CD4-positive, alpha-beta T cell treated with Interferon gamma for 1 hour (primary cell): ENCODE measurements at regions not wholly inside any gene's neighbourhood (a gene's known extent, or its start where the extent isn't known, plus 50 kb on each side); places are given as distances from the start of the nearest gene placed in this dataset.

ENCODE experiments used
- DNase-seq: peaks from one replicate; pipeline ENCODE4 v3.0.0-alpha.2; 2020

DNA sequence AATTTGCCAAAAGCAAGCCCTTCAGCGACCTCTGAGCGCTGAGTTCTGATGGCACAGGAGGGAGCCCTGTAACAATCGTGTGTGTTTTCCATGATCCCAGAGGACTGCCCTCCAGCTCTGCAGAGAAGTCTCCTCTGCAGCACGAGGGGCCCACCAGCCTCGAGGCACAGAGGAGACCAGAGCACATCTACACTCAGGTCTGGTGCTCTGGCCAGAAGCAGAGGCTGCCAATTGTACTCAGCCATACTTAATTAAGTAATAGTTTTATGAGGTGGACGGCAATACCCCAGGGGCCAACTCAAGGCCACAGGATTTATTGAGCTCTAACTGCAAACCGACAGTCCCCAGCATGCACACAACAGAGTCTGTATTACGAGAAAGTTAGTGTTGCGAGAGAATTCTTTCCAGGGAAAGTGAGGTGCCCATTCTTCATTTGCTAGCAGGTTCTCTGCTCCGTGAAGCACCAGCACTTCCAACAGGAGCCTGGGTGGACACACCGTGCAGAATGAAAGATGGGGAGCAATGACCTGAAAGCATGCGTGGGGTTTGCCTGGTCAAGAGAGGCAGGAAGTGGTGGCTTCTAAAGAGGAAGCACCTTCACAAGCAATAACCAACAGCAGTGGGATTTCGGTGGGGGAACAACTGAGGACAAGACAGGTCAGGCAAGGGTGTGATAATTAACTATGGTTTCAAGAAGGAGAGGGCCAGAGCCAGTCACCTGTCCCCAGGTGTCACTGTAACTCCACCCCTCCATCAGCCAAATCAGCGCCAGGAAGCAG lies 92.8 kb upstream of the FOXC1 start:
- no peak for DNase-seq

DNA sequence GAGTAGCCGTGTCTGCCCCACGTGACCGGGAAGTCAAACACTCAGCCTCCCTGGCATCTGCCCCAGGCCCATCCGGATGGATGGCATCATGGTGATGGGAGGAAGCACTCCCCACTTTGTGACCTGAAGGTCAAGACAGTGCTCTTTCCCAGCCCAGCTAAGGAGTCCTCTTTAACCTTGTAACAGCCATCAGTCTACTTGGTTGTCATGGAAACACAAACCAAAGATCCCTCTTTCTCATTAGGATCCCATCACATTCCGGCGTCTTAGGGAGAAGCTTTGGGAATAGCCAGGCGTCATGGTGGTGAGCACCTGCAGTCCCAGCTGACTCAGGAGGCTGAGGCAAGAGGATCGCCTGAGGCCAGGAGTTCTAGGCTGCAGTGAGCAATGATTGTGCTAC lies 90.9 kb upstream of the FOXC1 start:
- DNase-seq = no peak

DNA sequence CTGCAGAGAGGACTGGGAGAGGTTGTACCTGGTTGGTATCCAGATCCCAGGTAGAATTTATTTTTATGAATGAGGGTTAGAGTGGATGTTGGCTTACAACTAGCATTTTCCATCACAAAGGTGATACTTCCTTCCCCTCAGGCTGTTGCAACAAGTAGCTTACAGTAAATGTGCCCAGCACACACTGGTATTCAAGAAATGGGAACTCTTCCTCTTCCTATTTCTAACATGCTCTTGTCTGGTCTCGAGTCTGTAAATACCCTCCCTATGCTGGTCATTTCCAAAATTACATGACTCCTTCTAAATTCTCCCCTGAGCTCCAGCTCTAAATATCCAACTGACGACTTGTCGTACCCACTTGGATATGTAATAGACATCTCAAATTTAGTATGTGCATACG lies 90.1 kb upstream of the FOXC1 start:
- no peak for DNase-seq

DNA sequence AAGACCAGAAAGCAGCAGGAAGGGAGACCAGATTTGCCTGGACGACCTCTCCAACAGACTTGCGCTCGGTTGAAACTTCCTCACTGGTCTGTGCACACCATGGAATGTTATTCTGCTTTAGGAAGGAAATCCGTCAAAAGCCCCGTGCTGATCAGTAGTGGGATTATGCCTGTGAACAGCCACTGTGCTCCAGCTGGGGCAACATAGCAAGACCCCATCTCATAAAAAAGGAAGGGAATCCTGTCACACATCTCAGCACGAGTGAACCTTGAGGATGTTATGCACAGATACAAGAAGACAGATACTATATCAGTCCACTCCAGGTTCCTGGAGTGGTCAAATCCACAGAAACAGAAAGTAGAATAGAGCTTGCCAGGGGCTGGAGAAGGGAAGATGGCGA lies 86.9 kb upstream of the FOXC1 start:
- DNase-seq = no peak

DNA sequence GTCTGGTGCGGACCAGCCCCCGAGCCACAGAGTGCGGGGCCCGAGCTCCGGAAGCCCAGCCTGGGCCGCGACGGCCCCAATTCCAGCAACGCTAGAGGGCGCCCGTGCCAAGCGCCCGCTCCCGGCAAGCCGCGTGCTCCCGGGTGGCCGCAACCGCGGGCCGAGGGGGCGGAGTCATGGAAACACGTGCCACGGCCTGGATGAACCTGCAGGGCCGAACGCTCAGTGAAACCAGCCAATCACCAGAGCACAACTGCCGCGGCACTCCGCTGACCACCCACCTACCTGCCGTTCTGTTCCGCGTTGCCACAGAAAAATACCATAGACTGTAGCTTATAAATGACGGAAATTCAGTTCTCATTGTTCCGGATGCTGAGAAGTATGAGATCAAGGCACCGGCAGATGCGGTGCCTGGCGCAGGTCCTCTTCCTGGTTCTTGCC lies 85.7 kb upstream of the FOXC1 start:
- peak; percentile 76 for DNase-seq

DNA sequence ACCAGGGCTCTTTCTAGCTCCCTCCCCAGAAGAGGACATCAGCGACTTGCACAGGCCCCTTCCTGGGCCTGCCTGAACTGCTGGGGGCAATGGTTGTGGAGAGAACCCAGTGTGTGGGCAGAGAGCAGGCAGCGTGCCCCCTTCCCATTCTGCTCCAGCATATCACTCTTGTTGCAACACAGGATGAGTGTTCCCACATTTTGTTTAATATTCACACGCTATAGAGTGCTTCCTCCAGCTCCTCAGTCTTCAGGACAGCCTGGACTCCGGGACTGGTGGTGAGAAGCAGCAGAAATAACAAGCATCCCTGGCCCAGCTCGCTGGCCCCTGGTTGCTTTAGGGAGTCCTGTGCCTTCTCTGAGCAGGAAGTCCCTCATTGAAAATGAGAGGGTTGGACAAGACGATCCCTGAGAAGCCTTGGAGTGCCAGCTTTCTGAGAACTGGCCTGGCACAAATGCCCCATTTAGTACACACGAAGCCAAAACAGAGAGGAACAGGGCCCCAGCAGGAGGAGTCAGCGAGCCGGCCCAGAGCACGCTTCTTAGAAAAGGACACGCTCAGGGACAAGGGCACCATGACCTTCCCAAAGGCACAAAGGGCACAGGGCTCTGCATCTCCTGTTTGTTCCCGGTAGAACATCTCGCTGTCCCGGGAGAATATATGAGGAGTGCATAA lies 84.2 kb upstream of the FOXC1 start:
- DNase-seq = no peak

DNA sequence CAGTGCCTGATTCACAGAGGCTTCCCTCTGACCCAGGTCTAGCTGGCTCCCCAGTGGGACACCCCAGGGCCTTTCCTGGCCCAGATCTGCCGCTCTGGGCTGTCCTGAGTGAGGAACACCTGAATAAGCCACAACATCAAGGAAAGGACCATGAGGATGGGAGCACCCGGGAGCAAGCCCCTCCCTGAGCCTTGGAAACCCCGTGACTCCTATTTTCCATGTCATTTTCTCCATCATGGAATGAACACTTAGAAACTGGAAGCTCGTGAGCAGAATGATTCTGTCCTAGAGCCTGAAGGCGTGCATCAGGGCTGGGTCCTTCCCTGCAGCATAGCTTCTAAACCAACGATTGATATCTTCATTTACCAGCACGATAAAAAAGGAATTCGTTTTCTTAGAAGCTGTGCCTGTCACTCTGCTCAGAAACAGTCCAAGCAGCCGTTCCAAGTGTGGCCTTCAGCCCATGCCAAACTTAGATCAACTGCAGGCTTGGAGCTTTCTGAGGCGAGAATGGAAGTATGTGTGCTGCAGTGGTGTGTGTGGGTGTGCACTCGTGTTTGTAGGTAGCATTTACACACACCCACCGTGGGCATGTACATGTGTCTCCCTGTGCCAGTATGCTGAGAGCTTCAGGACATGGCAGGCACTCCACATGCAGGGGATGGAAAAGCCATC lies 83.2 kb upstream of the FOXC1 start:
- DNase-seq = no peak

DNA sequence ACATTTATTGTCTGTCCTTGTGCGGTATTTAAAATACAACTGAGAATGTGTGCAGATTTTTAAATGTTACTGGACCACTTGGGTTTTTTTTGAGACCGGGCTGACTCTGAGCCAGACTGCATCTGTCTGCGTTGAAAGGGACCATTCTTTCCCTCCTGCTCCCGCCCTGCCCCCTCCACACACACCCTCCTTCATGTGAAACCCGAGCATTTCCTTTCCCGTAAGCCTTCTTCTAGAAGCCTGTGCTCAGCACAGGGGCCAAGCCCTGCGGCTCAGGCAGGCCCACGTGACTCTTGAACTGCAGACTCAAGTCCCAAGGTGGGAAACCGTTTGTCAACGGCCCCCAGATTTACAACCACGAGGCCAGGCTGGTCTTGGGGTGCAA lies 82.7 kb upstream of the FOXC1 start:
- peak; percentile 14 for DNase-seq

DNA sequence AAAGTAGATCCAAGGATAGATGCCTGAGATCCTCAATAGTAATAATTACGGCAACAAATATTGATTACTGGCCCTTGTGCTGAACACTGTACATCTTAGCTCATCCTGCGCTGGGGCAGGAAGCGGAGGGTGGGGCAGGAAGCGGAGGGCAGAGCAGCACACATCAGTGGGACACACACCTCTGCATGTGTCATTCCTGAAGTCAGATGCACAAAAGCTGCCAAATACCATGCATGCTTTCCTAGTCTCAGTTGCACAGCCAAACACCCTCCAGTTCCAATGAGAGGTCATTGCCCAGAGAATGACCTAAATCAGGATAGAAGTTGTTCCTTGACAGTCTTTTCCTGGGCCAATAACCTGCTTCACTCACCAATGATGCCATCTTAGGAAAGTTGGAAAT lies 74.4 kb upstream of the FOXC1 start:
- peak; percentile 20 for DNase-seq

DNA sequence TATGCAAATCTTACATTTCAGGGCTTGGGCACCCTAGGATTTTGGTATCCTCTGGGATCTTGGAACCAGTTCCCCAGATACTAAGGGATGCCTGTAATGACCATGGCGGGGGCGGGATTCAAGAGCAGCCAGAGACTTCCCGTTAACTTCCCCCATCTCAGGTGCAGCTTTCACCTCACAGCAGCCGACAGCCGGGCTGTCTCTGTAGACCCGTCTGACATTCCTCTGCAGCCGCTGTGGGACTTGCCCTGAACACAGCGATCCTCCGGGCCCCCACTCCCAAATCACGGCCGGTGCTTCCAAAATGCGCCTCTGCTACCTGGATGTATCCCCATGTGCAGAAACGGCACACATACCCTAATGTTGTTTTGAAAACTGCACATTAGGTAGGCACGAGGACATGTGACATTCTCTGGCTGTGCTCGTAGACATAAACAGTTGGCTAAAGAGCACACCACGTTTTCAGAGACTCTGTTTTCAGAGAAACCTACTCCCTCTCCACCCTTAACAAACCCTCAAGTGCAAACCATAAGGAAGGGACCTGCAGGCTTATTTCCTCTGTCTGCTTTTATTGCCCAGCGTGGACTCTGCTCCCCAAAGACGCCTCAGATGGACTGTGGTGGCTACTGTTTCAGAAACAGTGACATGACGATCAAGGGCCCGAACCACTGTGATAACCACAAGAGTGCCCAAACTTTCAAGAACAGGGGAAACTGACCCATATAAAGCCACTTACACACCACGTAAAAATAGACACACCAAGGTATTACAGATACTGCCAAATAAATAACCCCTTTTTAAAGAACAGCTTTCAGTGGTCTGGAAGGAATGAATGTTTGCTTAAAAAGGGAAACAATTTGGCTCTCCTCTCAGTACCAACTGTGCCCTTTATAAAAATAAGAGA lies 72.9 kb upstream of the FOXC1 start:
- no peak for DNase-seq

DNA sequence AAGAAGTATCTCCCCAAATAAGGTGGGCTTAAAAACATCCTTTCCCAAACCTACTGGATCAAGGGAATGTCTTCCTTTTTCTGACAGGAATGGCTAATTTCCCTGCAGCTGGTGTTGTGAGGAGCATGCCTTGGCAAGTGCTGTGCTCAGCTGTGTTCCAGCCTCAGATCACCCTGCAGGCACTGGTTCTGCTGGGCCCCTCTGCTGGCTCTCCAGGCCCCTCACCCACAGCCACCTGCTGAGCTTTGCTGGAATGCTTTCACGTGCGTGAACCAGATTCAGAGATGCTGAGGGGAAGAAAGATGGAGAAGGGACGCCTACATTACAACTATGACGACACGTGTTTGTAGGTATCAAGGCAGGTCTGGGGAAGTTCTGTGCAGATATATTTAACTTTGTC lies 71.3 kb upstream of the FOXC1 start:
- DNase-seq = no peak

DNA sequence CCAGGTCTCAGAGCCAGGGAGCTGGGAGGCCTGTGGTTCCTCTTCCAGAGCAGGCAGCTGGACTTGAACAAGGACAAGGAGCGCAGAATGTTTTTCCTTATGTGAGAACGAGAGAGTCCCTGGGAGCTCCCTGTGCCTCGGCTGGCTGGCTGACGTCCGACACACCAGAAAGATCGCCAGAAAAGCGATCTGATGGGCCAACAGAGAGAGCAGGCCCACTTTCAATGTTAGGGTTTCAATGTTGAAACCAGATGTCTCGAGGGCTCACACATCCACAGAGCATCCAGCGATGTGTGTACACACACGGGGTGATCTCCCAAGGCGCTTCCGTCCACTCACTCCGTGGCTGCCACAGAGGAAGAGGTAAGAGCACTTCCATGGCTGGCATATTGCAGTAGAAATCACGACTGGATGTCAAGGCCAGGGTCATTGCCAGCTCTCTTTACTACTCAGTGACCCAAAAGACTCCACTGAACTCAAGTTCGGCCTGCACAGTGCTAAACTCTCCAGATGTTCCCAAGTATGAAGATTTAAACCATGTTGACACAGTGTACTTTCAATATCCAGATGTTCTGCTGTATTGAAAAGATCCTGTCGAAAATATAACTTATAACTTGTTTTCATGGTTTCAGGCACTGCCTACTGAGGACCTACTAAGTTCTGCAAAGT lies 70.8 kb upstream of the FOXC1 start:
- no peak for DNase-seq

DNA sequence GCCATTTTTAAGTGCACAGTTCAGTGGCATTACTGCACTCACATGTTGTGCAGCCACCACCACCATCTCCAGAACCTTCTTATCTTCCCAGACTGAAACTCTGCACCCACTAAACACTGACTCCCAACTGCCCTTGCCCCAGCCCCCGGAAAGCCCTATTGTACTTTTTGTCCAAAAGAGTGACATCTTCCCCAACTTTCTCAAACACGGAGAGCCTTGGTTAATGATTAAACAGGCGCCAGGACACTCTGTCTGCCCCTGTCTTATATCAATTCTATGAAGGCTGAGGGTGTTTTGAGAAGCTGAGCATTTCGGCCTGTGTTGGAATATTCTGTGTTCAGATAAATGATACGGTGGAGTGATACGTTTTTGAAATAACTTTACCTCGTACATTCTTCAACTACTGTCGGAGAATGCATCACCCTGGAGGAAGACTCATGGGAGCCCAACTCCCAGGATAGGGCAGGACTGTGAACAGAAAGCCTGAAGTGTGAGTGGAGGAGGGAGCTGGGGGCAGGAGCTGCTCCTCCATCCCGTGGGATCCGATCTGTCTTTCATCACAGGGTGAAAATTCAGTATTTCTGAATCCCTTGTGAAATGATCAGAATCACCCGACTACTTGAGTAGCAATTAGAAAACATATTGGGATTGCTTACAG lies 68.7 kb upstream of the FOXC1 start:
- DNase-seq = no peak

DNA sequence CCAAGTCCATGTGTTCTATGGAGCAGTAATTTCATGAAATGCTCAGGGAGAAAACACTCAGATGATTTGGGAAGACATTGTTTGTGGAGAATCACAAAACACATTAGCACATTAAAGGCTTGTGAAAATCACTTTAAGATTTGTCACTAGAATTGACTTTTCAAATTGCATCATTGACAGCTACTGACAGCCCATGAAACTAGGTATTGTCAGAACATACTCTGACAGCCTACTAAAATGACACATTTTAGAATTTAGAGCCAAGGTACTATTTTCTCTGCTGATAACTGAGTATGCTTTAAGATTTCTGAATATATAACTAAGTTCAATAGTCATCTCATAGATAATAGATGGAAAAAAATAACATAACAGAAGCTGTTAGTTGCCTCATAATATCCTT lies 67.4 kb upstream of the FOXC1 start:
- DNase-seq = no peak

DNA sequence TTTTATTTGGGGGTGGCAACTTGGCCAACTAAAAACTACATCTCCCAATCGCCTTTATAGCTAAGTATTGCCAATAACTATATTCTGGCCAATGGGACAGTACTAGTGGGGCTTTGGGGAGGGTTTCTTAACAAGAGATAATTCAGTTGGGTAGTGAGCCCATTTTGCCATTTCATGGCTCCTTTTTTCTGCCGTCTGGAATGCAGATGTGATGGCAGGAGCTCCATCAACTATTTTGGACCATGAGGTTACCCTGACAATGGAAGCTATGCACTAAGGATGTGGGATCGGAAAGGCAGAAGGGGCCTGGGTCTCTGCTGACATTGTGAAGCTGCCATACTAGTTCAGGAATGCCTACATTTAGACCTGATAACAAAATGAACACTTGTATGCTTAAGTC lies 67.0 kb upstream of the FOXC1 start:
- DNase-seq = no peak

DNA sequence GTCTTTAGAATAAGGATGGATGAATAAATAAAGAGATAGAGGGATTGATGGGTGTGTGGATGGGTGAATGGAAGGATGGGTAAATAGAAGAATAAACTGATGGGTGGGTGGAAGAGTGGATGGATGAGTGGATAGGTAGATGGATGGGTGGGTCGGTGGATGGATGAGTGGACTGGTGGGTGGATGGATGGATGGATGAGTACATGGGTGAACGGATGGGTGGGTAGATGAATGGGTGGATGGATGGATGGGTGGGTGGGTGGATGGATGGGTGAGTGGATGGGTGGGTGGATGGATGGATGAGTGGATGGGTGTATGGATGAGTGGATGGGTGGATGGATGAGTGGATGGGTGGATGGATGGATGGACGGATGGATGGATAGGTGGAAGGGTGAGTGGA lies 65.7 kb upstream of the FOXC1 start:
- no peak for DNase-seq

DNA sequence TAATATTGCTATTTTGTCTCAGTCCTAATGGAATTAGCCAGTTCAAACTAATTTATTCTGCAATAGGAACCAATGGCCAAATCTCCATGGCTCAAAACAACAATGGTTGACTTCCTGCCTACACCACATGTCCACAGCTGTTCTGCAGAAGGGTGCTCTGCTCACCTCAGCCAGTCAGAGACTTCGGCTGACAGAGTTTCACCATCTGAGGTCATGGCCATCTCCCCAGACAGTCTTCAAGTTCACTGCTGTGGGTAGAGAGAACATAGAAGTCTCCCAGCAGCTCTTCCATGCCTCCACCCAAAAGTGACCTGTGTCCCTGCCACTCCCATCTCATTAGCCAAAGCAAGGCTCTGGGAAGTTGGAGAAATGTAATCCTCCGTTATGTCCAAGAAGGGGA lies 65.1 kb upstream of the FOXC1 start:
- no peak for DNase-seq

DNA sequence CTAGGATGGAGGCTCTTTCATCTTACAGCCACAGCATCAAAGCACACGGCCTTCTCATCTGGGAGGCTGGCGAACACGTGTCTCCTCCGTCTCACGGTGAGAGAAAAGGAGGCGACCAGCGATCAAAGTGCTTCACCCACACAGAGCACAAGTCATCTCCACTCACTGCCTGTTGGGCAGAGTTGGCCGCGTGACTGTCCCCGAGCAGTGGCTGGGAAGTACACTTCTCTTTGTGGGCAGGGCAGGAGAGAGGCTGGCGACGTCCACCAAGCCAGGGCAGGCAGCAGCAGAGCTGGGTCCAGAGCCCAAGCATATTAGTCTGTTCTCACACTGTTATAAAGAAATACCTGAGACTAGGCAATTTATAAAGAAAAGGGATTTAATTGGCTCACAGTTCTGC lies 64.1 kb upstream of the FOXC1 start:
- DNase-seq = no peak

DNA sequence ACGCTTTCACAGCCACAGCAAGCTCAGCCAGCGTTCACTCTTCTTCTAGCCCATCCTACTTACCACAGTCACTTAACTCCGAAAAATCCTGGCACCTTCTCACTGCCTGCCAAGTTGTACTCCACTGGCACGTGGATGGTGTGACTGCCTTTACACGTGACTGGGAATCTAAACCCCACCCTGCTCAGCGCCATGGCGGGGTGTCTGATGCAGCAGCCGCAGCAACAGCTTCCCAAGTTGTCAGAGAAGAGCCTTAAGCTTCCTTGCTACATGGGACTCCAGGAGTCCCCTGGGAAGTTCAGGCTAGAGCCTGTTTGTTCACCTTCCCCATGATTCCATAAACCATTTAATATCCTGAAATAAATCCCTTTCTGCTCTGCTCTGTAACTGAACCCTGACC lies 61.9 kb upstream of the FOXC1 start:
- DNase-seq = no peak

DNA sequence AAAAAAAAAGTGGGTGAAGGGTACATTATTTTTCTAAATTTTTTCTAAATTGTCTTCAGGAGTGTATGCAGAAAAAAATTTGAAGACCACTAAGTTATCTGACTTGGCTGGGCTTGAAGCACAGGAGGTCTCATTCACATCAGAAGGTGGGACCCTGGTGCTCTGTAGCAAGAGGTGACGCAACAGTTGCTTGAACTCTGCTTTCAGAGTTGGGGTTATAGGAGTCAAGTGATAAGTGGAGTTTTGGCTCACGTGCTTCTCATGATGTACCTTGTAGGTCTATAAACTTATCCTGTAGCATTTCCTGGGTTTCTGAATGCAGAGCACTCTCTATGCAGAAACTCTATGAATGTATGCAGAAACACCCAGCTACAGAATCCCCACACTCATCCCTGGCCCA lies 58.5 kb upstream of the FOXC1 start:
- DNase-seq = no peak

DNA sequence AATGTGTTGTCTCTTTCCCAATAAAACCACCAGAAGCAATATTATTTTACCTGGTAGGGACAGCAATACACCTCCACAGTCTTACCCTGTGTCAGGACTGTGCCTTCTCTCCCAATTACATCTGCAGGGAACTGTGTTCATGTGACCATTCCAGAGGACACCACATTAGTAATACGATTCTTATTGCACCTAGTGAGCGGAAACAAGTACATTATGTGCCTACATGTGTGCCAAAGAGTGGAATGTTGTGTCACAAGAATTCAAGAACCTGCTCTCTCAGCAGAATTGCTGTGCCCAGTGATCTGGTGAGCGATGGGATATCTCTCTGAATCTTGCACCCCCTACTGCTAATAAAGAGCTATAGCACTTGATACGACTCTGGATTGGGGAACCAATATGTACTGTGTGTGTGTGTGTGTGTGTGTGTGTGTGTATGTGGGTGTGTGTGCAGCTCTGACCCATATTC lies 57.4 kb upstream of the FOXC1 start:
- DNase-seq = no peak

DNA sequence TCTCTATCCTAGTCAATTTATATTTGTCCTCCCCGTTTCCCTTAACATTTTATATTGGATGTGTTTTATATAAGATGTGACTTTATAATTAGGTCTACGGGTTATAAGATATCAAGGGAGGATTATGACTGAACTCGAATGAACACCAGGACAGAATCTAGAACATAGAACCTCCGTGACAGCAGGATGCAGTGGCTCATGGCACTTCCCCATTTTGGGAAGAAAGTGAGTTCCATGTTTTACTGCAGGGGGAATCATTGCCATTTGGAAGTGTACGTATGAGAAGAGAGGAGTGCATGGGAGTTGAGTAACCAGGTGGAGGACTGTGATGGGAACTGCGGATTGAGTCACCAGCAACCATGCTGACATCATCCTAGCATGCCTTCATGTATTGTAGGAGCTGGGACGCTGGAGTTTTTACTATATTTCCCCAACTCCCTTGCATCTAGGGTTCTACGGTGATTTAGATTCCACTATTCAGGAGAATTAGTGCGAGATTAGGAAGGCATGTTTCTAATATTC lies 56.1 kb upstream of the FOXC1 start:
- no peak for DNase-seq
